ENCODE measurements at regions not wholly inside any gene's neighbourhood (a gene's known extent, or its start where the extent isn't known, plus 50 kb on each side); places are given as distances from the start of the nearest gene placed in this dataset.
"Not testable (repeated sequence)": the region's sequence is repeated elsewhere in the genome, so short reads cannot be mapped to it uniquely, and the experiment has no call there.

DNA sequence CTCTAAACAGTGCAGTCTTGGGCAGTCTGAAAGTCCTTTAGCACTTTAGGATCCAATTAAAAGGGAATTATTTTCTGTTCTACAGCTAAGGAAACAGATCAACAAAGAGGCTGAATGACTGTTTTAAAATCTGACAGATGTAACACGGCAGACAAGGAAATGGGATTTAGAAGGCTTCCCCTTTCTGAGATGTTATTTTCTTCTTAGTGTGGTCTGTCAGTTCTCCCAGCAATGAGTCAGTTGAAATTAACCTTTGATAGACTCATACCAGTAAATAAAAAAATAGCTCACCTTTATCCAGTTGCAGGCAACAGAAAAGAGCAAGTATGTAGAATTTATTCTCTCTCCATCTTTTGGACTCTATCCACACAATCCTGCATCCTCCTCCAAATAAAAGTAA lies 98.1 kb downstream of the NEDD1 start:
- DNase-seq (ENCODE audit: low read depth): no peak

DNA sequence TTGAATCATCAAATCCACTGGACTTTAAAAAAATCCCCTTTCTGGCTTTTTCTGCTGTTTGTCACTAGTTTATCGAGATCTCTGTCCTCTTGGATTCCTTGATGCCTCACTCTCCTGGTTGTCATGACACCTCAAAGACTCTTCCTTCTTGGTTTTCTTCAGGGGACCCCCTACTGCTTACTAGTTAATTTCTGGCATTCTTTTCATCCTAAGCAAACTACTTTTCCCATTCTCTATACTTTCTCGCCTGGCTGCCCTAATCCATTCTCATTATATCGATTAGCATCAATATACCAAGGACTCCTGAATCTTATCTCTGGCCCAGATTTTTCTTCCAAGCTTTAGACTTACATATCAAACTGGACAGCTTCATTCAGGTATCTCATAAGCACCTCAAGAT lies 98.6 kb downstream of the NEDD1 start:
- no peak for DNase-seq (ENCODE audit: low read depth)

DNA sequence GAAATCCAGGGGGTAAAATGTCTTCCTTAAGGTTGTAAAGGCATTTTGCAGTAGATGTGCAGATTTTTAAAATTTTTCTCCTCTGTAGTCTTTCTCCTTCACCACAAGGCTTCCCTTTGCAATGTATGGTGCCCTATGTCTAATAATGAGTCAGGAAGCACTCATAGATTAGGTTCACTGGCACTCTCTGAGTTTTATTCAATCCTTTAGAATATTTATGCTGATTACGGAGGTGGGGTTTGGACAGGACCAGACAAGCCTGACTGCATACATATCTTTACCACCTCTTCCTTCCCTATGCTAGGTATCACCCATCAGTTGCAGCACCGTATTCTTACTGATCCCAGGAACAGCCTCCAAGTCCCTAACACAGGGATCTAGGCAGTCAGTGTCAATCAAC lies 99.5 kb downstream of the NEDD1 start:
- no peak for DNase-seq (ENCODE audit: low read depth)

DNA sequence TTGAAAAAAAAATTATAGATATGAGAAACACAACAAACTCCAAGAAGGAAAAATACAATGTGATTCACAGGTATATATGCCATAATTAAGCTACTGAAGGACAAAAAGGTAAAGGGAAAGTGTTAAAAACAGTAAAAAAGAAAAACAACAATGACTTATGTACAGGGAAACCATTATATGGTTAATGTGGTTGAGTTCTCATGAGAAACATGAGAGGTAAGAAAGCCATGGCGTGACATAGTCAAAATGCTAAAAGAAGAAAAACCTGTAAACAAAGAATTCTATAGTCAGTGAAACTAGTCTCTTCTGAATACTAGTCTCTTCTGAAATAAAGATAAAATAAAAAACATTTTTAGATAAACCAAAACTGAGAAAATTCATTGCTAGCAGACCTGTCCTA lies 109.1 kb downstream of the NEDD1 start:
- DNase-seq (ENCODE audit: low read depth): no peak

DNA sequence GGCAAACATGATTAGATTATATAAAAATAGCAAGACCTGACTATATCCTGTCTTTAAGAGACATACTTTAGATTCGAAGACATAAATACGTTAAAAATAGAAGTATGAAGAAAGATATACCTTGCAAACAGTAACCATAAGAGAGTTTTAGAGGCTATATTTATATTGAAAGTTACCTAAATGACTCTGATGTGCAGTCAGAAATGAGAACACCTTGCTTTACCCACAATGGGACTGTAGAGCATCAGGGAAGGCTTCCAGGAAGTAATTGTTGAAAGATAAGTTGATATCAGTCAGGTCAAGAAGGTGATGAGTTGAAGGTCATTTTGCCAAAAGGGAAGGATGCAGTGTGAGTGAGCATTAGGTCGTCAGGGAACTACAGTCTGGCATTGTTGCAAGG lies 110.2 kb downstream of the NEDD1 start:
- DNase-seq (ENCODE audit: low read depth): no peak

DNA sequence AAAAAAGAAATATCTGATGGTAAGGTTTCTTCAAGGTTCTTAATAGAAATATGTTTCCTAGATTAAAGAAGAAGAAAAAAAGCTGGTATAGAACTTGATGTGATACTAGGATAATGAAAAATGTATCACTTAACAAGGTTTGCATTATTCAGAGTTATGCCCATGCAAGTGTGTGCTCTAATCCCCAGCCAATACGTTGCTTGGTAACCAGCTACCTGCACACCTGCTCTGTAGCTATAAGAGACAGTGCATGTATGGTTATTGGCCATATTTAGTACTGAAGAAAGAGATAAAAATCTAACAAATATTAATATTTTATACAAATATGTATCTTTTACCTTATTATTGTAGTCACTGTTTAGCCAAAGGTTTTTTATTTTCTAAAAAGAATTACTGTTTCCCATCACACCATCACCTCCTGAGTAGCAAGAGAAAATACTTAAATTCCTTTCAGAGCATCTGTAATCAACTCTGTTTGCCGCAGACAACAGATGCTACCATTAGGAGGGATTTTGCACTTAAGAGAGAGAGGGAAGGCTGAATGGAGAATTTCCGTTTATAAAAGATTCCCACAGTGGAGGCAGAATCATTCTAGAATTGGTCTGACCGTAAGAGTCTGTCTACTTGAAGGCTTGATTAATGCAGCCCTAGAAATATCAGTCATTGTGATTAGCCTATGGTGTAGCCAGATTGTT lies 115.6 kb downstream of the NEDD1 start:
- no peak for DNase-seq (ENCODE audit: low read depth)

DNA sequence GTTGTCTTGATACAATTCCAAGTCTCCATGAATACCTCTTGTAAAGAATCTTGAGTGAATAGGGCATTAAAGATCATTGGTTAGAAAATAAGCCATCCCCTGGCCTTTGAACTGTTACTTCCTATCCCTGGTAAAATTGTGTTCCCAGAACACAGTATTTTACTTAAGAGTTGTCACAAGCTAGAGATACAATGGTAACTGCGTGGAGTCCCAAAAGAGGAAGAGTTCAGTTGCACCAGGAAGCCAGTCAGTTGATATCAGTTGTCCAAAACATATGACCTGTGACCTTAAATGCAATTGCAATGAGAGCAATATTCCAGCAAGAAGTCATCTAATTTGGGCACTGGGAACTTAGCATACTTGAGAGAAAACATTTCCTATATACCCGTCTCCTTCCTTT lies 117.3 kb downstream of the NEDD1 start:
- DNase-seq (ENCODE audit: low read depth): no peak

DNA sequence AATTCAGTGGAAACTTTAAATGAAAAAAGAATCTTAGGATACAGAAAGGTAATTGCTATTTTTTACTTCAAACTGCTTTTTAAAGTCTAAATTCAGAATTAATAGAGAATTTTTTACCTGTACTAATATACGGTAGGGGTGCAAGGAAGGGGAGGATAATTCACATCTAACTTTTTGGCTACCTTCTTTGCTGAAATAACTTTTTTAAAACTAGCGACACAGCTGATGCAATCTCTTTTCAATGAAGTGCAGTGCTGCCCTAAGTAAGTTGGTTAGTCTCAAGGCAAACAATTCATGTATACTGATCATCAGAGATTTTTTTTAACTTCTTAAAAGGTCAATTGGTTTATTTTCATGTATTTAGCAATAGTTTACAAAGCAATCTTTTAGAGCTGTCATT lies 119.8 kb downstream of the NEDD1 start:
- DNase-seq (ENCODE audit: low read depth): no peak

DNA sequence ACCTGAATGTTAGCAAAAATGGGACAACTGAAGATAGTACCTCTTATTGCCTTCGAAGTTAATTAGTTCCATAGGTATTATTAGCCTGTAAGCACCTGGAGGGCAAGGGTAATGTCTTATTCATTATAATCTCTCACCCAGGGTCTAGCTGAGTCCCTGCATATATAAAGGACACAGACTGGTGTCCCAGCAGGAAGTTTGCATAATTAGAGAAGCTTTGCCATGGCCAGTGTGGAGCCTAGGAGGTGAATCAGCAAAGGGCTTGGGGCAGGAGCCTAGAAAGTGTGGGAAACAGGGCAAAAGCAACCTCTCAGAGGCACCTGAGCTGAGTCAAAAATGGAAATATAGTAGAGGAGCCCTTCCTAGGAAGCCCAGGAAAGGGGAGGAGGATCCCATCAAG lies 120.4 kb downstream of the NEDD1 start:
- no peak for DNase-seq (ENCODE audit: low read depth)

DNA sequence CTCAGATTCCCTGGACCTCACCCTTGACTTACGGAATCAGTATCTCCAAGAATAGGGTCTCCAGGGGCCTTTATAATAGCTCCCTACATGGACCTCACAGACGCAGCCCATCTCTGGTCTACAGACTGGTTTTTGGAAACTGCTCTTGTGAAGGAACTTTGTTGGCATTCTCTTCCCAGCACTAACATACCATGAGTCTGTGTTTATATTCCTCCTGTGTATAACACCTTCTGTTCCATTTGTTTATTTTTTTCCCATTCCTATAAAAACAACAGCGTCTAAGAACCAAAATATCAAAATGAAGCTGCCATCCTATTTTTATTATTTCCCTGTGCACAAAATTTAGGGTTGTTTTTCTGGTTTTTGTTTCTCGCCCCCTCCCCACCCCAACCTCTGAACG lies 131.1 kb downstream of the NEDD1 start:
- DNase-seq (ENCODE audit: low read depth): no peak

DNA sequence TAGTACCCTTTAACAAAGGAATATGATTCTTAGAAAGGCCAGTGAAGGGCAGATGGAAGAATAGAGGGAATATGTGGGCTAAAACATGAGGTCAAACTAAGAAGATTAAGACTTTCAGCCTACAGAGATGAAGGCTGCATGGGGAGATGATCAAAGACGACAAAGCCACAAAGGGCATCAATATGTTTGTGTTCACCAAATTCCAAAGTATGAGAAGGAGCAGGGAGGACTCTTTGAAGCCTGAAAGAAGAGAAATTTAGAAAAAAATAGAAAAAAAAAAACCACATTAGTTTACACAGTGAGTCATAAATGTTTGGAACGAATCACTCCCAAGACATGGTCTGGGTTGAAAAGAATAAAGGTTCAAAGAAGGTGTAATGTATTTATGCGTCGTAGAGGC lies 131.8 kb downstream of the NEDD1 start:
- DNase-seq (ENCODE audit: low read depth): no peak

DNA sequence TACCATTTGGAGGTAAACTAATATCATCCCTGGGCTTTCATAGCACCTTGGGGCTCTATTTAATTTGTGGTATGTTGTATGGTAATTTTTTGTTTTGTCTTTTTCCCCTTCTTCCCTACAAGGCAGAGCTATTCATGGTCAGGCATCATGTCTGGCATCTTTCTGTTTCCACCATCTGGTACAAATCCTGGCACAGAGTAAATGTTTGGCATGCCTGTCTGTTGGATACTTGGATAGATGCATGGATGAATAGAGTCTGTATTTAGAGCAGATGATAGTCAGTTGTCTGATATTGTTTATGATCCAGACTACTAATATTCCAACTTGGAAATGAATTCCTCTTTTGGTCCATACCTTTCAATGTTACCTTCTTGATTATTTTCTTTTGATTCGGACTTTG lies 139.8 kb downstream of the NEDD1 start:
- no peak for DNase-seq (ENCODE audit: low read depth)

DNA sequence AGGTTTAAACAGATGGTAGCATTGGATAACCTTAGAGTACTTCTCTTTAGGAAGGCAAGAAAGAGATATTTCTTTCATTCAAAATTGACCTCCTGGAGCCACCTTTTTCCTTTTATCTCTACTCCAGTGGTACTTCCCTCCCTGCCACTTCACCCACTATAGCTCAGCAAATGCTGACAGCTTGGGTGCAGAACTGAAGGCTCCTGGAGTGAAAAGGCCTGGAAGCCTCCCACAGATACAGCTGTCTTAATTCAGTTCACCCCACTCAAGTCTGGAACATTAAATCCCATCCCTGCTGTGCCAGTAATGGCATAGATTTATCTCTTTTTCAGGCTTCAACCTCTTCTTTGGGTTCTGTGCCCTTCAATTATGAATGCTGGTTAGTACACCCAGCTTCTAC lies 140.3 kb downstream of the NEDD1 start:
- no peak for DNase-seq (ENCODE audit: low read depth)

DNA sequence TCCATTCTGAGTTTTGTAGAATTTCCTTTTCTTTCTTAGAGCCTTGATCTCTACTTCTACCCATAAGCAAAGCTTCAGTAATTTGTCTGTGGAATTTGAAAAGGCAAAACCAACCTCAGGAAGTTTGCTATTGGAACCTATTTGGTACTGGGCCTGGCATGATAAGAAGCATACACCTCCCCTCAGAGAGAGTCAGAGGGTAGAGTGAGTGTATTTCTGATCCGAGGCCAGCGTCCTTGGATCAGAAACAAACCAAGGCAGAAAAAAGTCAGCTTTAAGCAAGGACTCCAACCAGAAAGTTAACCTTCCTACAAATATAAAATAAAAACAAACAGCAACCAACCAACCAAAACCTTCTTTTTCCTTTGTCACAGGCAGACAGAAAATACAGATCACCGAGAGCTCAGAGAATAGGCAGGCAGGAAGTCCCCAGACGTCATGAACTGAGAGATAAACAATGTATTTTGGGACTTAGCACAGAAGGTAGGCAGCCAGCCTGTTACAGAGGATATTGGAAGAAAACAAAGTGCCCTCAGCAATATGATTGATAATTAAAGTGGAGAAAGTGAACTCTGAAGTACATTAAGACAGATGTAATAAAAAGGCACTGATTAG lies 141.5 kb downstream of the NEDD1 start:
- no peak for DNase-seq (ENCODE audit: low read depth)

DNA sequence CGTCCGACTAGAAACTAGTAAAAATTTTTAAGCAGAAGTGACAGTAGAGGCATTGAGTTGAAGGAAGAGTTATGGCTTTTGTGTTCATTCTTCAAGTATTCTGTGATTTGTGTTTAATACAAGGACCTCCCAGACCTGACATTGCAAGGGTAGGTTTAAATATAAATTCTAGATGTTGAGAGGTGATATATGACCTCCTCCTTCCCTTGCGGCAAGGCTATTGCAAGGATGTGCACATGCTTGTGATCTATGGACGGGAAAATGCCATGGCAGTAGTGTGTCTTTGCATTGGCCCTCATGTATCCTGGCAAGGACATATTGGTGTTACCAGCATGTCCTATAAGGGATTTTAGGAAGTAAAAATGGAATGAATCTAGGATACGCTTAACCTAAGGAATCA lies 143.5 kb downstream of the NEDD1 start:
- no peak for DNase-seq (ENCODE audit: low read depth)

DNA sequence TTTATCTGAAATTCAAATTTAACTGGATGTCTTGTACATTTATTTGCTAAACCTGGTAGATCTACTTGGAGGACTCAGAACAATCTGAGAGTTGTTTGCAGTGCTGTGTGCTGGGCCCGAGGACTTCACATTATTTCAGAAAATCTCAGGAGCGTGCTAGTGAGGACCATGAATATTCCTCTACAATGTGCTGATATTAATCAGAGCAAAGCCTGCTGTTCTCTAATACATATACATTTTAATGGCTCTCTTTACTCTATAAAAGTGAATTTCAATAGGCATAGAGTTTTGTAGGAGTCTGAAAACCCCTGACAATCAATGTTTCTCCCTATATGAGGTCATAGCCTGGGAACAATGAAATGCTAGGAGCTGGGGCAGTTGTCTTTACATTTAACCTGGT lies 144.3 kb downstream of the NEDD1 start:
- DNase-seq (ENCODE audit: low read depth): no peak

DNA sequence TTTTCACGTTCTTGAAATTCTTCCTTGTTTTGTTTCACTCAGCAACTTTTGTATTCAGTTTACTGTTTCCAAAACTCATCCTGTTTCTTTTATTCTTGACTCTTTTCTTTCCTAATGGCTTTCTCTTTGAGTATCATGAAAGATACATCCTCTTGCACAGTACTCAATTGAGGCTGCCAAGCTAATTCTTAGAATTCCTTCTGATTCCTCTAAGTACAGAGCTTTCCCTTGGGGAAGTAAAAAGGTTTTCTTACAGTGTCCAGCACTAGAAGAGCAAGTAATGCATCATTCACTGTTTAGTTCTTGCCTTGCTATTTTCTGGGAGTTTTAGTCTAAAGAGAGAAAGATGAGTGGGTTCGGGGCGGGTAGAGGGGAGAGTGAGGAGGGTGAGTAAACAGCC lies 154.1 kb downstream of the NEDD1 start:
- DNase-seq (ENCODE audit: low read depth): no peak

DNA sequence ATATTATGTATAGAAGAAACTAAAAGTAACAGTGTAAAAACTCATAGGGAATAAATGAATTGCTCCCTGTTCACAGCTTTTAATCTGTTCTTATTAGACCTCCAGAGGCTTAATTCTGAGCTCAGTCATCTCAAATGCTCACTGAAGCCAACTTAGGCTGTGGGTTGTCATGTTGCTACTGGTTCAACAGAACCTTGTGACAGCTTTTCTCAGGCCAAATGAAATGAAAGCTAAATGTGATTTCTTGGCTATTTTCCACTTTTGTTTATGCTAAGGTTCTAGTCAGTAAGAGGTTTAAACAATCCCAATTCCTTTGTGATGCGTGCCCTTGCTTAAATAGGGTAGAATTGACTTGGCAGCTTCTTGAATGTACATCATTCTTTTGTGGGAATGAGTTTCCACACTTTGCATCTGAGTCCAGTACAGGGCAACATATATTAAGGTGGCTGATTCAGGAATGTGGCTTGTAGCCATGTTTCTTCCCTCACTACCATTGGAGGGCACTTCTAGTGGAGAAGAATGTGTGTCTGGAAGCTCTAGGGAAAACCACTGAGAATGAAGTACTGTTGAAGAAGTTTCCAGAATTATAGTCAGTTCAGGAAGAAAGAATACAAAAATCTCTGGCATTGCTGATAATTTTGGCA lies 156.4 kb downstream of the NEDD1 start:
- no peak for DNase-seq (ENCODE audit: low read depth)

DNA sequence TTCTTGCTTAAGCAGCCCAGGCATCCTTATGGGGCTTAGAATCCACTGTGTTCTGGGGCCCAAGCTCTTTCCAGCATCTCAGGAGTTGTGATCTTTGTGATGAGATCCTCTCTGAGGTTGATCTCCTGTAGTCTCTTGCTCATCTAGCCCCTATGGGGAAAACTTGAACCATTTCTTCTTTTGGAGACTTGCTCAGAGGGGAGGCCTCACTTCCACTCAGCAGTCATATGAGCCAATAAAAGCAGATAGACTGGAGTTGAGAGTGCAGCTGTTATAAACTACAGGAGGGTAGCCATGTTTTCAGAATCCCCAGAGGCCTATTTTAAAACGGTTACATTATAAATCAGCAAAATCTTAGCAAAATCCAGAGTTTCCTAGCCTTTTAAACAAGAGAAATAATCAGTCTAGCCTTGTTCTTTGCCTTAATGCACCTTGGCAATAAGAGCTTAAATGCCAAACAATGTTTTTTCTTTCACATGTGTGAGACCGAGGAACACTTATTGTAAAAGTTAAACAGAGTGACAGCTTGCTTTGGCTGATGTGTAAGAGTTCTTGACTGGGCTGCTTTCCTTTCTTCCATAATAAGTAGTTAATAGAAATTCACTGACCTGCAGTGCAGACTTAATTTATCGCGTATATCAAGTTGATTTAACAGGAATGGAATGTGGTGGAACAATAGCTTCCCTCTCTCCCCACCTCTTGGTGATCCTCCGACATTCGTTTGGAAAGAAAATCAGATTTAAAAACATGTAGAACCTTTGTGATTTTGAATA lies 168.3 kb downstream of the NEDD1 start:
- no peak for DNase-seq (ENCODE audit: low read depth)

DNA sequence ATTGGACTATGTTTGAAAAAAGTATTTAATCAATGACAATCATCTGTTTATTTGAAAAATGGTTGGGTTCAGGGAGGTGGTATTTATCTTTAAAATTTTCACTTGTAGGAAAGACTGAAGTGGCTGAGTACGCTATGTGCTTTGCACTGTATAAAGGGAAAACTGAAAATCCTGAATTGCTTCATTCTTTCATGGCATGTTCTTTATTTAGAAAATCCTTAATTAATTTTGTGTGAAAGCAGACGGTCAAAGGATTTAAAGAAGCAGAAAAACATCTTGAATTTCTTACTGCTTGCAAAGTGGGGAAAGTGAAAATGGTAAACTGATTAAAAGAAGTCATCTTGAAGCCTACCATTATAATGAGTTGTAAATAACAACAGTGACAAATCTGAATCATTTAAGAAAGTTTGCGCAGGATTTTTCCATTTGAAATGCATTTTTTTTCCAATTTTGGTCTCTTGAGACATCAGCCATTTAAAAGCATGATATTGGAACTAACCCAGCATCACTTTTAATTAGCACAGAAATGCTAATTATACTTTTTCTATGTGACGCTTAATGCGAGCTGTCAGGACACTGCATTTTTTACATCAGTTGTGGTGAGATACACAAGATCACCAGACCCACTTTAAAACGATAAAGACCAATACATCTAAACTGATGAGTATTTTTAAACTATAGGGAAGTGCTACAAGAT lies 169.0 kb downstream of the NEDD1 start:
- no peak for DNase-seq (ENCODE audit: low read depth)

DNA sequence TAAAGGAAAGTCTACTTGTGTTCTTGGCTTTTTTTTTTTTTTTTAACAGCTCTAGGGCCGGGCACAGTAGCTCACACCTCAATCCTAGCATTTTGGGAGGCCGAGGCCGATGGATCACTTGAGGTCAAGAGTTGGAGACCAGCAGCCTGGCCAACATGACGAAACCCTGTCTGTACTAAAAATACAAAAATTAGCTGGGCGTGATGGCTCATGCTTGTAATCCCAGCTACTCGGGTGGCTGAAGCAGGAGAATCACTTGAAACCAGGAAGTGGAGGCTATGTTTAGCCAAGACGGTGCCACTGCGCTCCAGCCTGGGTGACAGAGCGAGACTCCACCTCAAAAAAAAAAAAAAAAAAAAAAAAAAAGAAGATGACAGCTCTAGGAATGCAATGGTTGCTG lies 169.9 kb downstream of the NEDD1 start:
- DNase-seq (ENCODE audit: low read depth): not testable (repeated sequence)

DNA sequence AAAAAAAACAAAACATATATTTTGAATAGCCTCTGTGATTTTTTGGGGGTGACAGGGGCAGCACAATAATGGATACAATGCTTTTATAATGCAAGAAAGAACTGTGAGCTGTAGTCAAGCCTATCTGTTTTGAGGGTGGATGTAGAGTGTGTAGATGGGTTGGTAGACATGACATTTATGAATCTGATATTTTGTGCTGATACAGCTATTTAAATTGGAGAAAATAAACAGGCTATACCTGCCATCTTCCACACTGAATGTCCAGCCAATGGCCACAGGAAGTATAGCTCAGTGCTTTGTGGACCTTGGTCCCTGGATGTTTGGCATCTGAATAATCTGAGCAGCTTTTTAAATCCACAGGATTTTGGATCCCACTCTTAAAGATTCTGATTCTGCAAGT lies 175.0 kb downstream of the NEDD1 start:
- DNase-seq (ENCODE audit: low read depth): no peak
